GM06990 (cell line): ENCODE measurements at regions not wholly inside any gene's neighbourhood (a gene's known extent, or its start where the extent isn't known, plus 50 kb on each side); places are given as distances from the start of the nearest gene placed in this dataset.

Experiments used
- DNase-seq: peaks from one replicate; pipeline ENCODE4 v3.0.0-alpha.2; 2011; ENCODE audit not compliant: insufficient read length; ENCODE audit errors: extremely low read depth
- H3K27me3 ChIP-seq: replicated peaks from 2 replicates; pipeline ENCODE4 v1.6.0; 2011; ENCODE audit warnings: low read length; ENCODE audit not compliant: control insufficient read depth, insufficient read depth
- H3K36me3 ChIP-seq: 2 replicates; pipeline ENCODE4 v1.5.1; 2011; ENCODE audit warnings: low read length; ENCODE audit not compliant: control insufficient read depth, insufficient read depth
- H3K4me3 ChIP-seq: replicated peaks from 2 replicates; pipeline ENCODE4 v1.5.1; 2011; ENCODE audit warnings: low read depth, mild to moderate bottlenecking, control low read depth, low read length
- CTCF ChIP-seq: IDR thresholded peaks from 2 replicates; pipeline ENCODE4 v1.5.1; 2011; ENCODE audit warnings: low read length, control low read depth, mild to moderate bottlenecking, inconsistent platforms; ENCODE audit not compliant: insufficient read depth, poor library complexity, severe bottlenecking

- no peak for TF ChIP-seq CTCF
- no peak for DNase-seq
- no peaks in the 10 kb centered on the region for H3K27me3 ChIP-seq
- no peaks in the 10 kb centered on the region for H3K36me3 ChIP-seq
- no peak overlapping the region for H3K4me3 ChIP-seq
These were observed 85.8 kb upstream of the AHI1 start for GRCh38 chr6:135583256-135583761.

GRCh38 chr6:135586388-135586787 lies 88.8 kb upstream of the AHI1 start:
- no peaks in the 10 kb centered on the region for H3K36me3 ChIP-seq
- H3K4me3 ChIP-seq, result no peak overlapping the region
- TF ChIP-seq CTCF, result no peak
- H3K27me3 ChIP-seq, result no peaks in the 10 kb centered on the region
- no peak for DNase-seq

GRCh38 chr6:135586844-135587243 lies 89.3 kb upstream of the AHI1 start:
- H3K27me3 ChIP-seq, result no peaks in the 10 kb centered on the region
- H3K36me3 ChIP-seq, result no peaks in the 10 kb centered on the region
- DNase-seq, result peak; percentile 31
- no peak overlapping the region for H3K4me3 ChIP-seq
- no peak for TF ChIP-seq CTCF

- Histone ChIP-seq H3K4me3 (no peak overlapping the region), H3K27me3 (no peaks in the 10 kb centered on the region), H3K36me3 (no peaks in the 10 kb centered on the region)
- no peak for DNase-seq
- no peak for TF ChIP-seq CTCF
These were observed 94.7 kb upstream of the AHI1 start for GRCh38 chr6:135592276-135592675.

GRCh38 chr6:135594000-135594399 lies 96.5 kb upstream of the AHI1 start:
- Histone ChIP-seq H3K27me3 (no peaks in the 10 kb centered on the region), H3K36me3 (no peaks in the 10 kb centered on the region), H3K4me3 (no peak overlapping the region)
- TF ChIP-seq CTCF, result no peak
- no peak for DNase-seq

- Histone ChIP-seq H3K36me3 (no peaks in the 10 kb centered on the region), H3K27me3 (no peaks in the 10 kb centered on the region; the same call in 1 of the 2 replicates), H3K4me3 (no peak overlapping the region)
- TF ChIP-seq CTCF, result no peak
- no peak for DNase-seq
These were observed 102.7 kb upstream of the AHI1 start for GRCh38 chr6:135600086-135600702.
